Transverse colon (tissue), 4 donors: ENCODE measurements at regions not wholly inside any gene's neighbourhood (a gene's known extent, or its start where the extent isn't known, plus 50 kb on each side); places are given as distances from the start of the nearest gene placed in this dataset.

Experiments
- EP300 ChIP-seq: sonication (generic); formaldehyde crosslinking; IDR thresholded peaks from one replicate; pipeline ENCODE4 v1.6.1; 2017; ENCODE audit warnings: antibody characterized with exemption, low read depth
- POLR2A ChIP-seq: fragments of 450-650 bp; IDR thresholded peaks from one replicate; pipeline ENCODE4 v1.6.1; 2016; ENCODE audit warnings: antibody characterized with exemption, mild to moderate bottlenecking, moderate library complexity
- POLR2AphosphoS5 ChIP-seq, 3 donors: sonication (generic); formaldehyde crosslinking; IDR thresholded peaks; one replicate each; pipeline ENCODE4 v1.6.1; 2016; ENCODE audit warnings: antibody characterized with exemption in 3 of 3
- TF ChIP-seq, protein P1 (sequence below), 5 experiments: fragments of 200-600 bp in 3 of 5; fragments of 450-650 bp in 2 of 5; sonication (generic) in 3 of 5; IDR thresholded peaks; 1 replicate in 2 of 5; 2 replicates in 3 of 5; pipeline ENCODE4 v1.5.1; 2016 to 2017; ENCODE audit warnings: antibody characterized with exemption in 5 of 5, inconsistent platforms in 3 of 5, mild to moderate bottlenecking in 2 of 5, moderate library complexity in 1 of 5

GRCh38 chr20:48064929-48065328 lies 279.6 kb upstream of the SULF2 start:
- TF ChIP-seq, protein P1, sequence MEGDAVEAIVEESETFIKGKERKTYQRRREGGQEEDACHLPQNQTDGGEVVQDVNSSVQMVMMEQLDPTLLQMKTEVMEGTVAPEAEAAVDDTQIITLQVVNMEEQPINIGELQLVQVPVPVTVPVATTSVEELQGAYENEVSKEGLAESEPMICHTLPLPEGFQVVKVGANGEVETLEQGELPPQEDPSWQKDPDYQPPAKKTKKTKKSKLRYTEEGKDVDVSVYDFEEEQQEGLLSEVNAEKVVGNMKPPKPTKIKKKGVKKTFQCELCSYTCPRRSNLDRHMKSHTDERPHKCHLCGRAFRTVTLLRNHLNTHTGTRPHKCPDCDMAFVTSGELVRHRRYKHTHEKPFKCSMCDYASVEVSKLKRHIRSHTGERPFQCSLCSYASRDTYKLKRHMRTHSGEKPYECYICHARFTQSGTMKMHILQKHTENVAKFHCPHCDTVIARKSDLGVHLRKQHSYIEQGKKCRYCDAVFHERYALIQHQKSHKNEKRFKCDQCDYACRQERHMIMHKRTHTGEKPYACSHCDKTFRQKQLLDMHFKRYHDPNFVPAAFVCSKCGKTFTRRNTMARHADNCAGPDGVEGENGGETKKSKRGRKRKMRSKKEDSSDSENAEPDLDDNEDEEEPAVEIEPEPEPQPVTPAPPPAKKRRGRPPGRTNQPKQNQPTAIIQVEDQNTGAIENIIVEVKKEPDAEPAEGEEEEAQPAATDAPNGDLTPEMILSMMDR (IDR thresholded peaks at IDR 0.05), result no peak
- TF ChIP-seq POLR2AphosphoS5 (IDR thresholded peaks at IDR 0.05) (no peak), POLR2A (no peak), EP300 (no peak)
